ENCODE measurements at regions not wholly inside any gene's neighbourhood (a gene's known extent, or its start where the extent isn't known, plus 50 kb on each side); places are given as distances from the start of the nearest gene placed in this dataset.

GRCh38 chr5:89270901-89271300, 387.9 kb upstream of the MEF2C start:
- TF ChIP-seq EZH2phosphoT487 (IDR thresholded peaks at IDR 0.05; ENCODE audit: insufficient read depth, low read depth) (no peak), EZH2 (IDR thresholded peaks at IDR 0.05; ENCODE audit: insufficient read depth, poor library complexity, severe bottlenecking) (no peak)
